ENCODE measurements at regions not wholly inside any gene's neighbourhood (a gene's known extent, or its start where the extent isn't known, plus 50 kb on each side); places are given as distances from the start of the nearest gene placed in this dataset.
"Not testable (repeated sequence)": the region's sequence is repeated elsewhere in the genome, so short reads cannot be mapped to it uniquely, and the experiment has no call there.

DNA sequence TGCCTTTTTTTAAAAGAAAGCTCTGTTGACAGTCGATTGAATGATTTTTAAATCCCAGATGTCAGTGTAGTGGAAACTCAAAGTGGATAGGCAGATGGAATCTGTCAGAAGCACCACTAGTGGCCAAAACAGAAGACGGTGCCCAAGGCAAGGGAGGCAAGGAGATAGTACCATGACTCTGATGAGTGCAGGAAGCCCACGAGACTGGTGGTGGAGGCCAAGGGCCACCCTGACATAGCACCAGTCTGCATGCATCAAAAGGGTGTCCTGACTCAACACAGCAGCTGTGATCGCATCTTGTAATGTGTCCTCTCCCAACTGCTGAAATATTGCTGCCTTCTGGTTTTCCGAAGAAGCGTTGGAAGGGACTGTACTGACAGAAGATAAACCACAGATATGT lies 124.1 kb upstream of the PAPPA2 start:
- Histone ChIP-seq H3K4me1 (ENCODE audit: control insufficient read depth, insufficient read depth, low read length, poor library complexity, severe bottlenecking) (no peaks in the 10 kb centered on the region), H3K9me3 (ENCODE audit: control insufficient read depth, low read length) (no peaks in the 10 kb centered on the region), H3K27ac (ENCODE audit: insufficient read depth, low read length, poor library complexity, severe bottlenecking) (no peak overlapping the region), H3K36me3 (ENCODE audit: control insufficient read depth, insufficient read depth, low read length) (no peaks in the 10 kb centered on the region), H3K4me3 (ENCODE audit: insufficient read depth, low read depth, low read length, poor library complexity, severe bottlenecking) (no peak overlapping the region), H3K27me3 (replicated peaks; ENCODE audit: control insufficient read depth, insufficient read depth, low read length, poor library complexity, severe bottlenecking) (no peaks in the 10 kb centered on the region)
- no peak for DNase-seq

DNA sequence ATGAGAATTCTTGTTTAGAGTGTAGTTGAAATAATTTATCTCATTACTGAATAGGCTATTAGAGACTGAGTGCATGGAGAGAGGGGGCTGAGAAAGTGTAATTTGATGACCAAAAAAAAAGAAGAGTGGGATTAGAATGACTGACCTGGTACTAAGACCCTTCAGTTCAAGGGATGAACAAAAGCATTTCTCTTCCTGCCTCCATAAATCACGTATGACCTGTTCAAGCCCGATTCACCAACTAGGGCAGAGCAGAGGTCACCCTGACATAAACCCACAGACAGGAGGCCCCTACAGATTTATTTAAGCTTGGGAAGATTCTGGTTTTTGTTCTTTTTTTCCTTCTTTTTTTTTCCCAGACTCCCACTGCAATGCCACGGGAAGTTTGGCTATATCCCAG lies 123.7 kb upstream of the COP1 start:
- DNase-seq, result no peak
- no peaks in the 10 kb centered on the region for H3K27me3 ChIP-seq (replicated peaks; ENCODE audit: control insufficient read depth, insufficient read depth, low read length, poor library complexity, severe bottlenecking)
- no peak overlapping the region for H3K27ac ChIP-seq (ENCODE audit: insufficient read depth, low read length, poor library complexity, severe bottlenecking)
- no peaks in the 10 kb centered on the region for H3K36me3 ChIP-seq (ENCODE audit: control insufficient read depth, insufficient read depth, low read length)
- no peaks in the 10 kb centered on the region for H3K9me3 ChIP-seq (ENCODE audit: control insufficient read depth, low read length)
- H3K4me1 ChIP-seq (ENCODE audit: control insufficient read depth, insufficient read depth, low read length, poor library complexity, severe bottlenecking), result no peaks in the 10 kb centered on the region
- H3K4me3 ChIP-seq (ENCODE audit: insufficient read depth, low read depth, low read length, poor library complexity, severe bottlenecking), result no peak overlapping the region

- H3K27ac ChIP-seq (ENCODE audit: insufficient read depth, low read length, poor library complexity, severe bottlenecking), result no peak overlapping the region
- no peaks in the 10 kb centered on the region for H3K9me3 ChIP-seq (ENCODE audit: control insufficient read depth, low read length)
- H3K27me3 ChIP-seq (replicated peaks; ENCODE audit: control insufficient read depth, insufficient read depth, low read length, poor library complexity, severe bottlenecking), result no peaks in the 10 kb centered on the region
- H3K4me3 ChIP-seq (ENCODE audit: insufficient read depth, low read depth, low read length, poor library complexity, severe bottlenecking), result no peak overlapping the region
- DNase-seq, result no peak
- no peaks in the 10 kb centered on the region for H3K36me3 ChIP-seq (ENCODE audit: control insufficient read depth, insufficient read depth, low read length)
- H3K4me1 ChIP-seq (ENCODE audit: control insufficient read depth, insufficient read depth, low read length, poor library complexity, severe bottlenecking), result no peaks in the 10 kb centered on the region
Observed at GRCh38 chr1:176325664-176326063, 118.6 kb upstream of the COP1 start.

DNA sequence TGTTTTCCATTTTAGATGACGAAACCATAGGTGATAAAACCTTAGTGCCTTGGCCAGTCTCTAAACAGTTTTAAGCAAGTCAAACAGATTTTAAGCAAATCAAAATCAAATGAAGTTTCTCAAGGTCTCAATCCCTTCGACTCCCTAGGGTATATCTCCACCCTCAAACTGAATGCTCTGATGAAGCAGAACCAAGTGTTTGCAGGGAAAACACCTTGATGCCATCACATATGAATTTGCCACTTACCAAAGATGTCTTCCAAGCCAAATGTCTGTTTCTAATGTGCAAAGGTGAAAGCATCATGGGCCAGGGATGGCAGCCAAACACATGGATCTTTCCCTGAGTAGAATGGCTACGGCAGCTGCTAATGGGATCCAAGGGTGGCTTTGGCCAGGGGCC lies 116.4 kb upstream of the COP1 start:
- Histone ChIP-seq H3K27ac (ENCODE audit: insufficient read depth, low read length, poor library complexity, severe bottlenecking) (no peak overlapping the region), H3K36me3 (ENCODE audit: control insufficient read depth, insufficient read depth, low read length) (no peaks in the 10 kb centered on the region), H3K4me3 (ENCODE audit: insufficient read depth, low read depth, low read length, poor library complexity, severe bottlenecking) (no peak overlapping the region), H3K4me1 (ENCODE audit: control insufficient read depth, insufficient read depth, low read length, poor library complexity, severe bottlenecking) (no peaks in the 10 kb centered on the region), H3K9me3 (ENCODE audit: control insufficient read depth, low read length) (no peaks in the 10 kb centered on the region), H3K27me3 (replicated peaks; ENCODE audit: control insufficient read depth, insufficient read depth, low read length, poor library complexity, severe bottlenecking) (no peaks in the 10 kb centered on the region)
- DNase-seq, result no peak

- H3K27me3 ChIP-seq (replicated peaks; ENCODE audit: control insufficient read depth, insufficient read depth, low read length, poor library complexity, severe bottlenecking), result no peaks in the 10 kb centered on the region
- no peaks in the 10 kb centered on the region for H3K36me3 ChIP-seq (ENCODE audit: control insufficient read depth, insufficient read depth, low read length)
- H3K4me1 ChIP-seq (ENCODE audit: control insufficient read depth, insufficient read depth, low read length, poor library complexity, severe bottlenecking), result no peaks in the 10 kb centered on the region
- no peak overlapping the region for H3K27ac ChIP-seq (ENCODE audit: insufficient read depth, low read length, poor library complexity, severe bottlenecking)
- no peaks in the 10 kb centered on the region for H3K9me3 ChIP-seq (ENCODE audit: control insufficient read depth, low read length)
- H3K4me3 ChIP-seq (ENCODE audit: insufficient read depth, low read depth, low read length, poor library complexity, severe bottlenecking), result no peak overlapping the region
- DNase-seq, result no peak
Observed at GRCh38 chr1:176315519-176316220, 108.6 kb upstream of the COP1 start.

- H3K4me1 ChIP-seq (ENCODE audit: control insufficient read depth, insufficient read depth, low read length, poor library complexity, severe bottlenecking); DNase-seq; H3K4me3 ChIP-seq (ENCODE audit: insufficient read depth, low read depth, low read length, poor library complexity, severe bottlenecking); H3K9me3 ChIP-seq (ENCODE audit: control insufficient read depth, low read length); H3K27me3 ChIP-seq (replicated peaks; ENCODE audit: control insufficient read depth, insufficient read depth, low read length, poor library complexity, severe bottlenecking); H3K27ac ChIP-seq (ENCODE audit: insufficient read depth, low read length, poor library complexity, severe bottlenecking); H3K36me3 ChIP-seq (ENCODE audit: control insufficient read depth, insufficient read depth, low read length): not testable (repeated sequence)
Observed at GRCh38 chr1:176296602-176297001, 89.5 kb upstream of the COP1 start.

DNA sequence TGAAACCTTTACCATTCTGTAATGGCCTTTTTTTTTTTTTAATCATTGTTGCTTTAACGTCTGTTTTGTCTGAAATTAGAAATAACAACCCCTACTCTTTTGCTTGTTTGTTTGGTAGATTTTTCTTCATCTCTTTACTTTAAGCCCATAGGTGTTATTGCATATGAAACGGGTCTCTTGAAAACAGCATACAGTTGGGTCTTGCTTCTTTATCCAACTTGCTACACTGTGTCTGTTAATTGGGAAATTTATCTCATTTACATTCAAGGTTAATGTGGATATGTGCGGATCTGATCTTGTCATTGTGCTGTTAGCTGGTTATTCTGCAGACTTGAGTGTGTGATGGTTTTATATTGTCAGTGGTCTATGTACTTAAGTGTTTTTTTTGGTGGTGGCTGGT lies 78.9 kb upstream of the COP1 start:
- H3K4me3 ChIP-seq (ENCODE audit: insufficient read depth, low read depth, low read length, poor library complexity, severe bottlenecking), result no peak overlapping the region
- peaks cover 4% of the 10 kb centered on the region for H3K9me3 ChIP-seq (ENCODE audit: control insufficient read depth, low read length)
- no peaks in the 10 kb centered on the region for H3K27me3 ChIP-seq (replicated peaks; ENCODE audit: control insufficient read depth, insufficient read depth, low read length, poor library complexity, severe bottlenecking)
- H3K36me3 ChIP-seq (ENCODE audit: control insufficient read depth, insufficient read depth, low read length), result no peaks in the 10 kb centered on the region
- no peak for DNase-seq
- H3K27ac ChIP-seq (ENCODE audit: insufficient read depth, low read length, poor library complexity, severe bottlenecking), result no peak overlapping the region
- no peaks in the 10 kb centered on the region for H3K4me1 ChIP-seq (ENCODE audit: control insufficient read depth, insufficient read depth, low read length, poor library complexity, severe bottlenecking)

DNA sequence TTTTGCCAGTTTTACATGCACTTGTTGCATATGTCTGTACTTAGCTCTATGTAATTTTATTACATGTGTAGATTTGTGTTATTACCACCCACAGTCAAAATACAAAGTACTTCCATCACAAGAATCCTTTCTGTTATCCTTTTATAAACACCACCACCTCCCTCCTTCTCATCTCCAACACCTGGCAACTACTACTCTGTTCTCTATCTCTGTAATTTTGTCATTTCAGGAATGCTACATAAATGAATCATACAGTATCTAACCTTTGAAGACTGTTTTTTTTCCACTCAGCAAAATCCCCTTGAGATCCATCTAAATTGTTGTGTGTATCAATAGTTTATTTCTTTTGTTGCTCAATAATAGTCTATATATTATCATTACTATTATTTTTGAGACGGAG lies 64.5 kb upstream of the COP1 start:
- no peak for DNase-seq
- no peaks in the 10 kb centered on the region for H3K27me3 ChIP-seq (replicated peaks; ENCODE audit: control insufficient read depth, insufficient read depth, low read length, poor library complexity, severe bottlenecking)

More for the DNA sequence above, 64.5 kb upstream of the COP1 start:
- no peaks in the 10 kb centered on the region for H3K4me1 ChIP-seq (ENCODE audit: control insufficient read depth, insufficient read depth, low read length, poor library complexity, severe bottlenecking)
- H3K9me3 ChIP-seq (ENCODE audit: control insufficient read depth, low read length), result no peaks in the 10 kb centered on the region
- no peak overlapping the region for H3K27ac ChIP-seq (ENCODE audit: insufficient read depth, low read length, poor library complexity, severe bottlenecking)
- no peak overlapping the region for H3K4me3 ChIP-seq (ENCODE audit: insufficient read depth, low read depth, low read length, poor library complexity, severe bottlenecking)
- no peaks in the 10 kb centered on the region for H3K36me3 ChIP-seq (ENCODE audit: control insufficient read depth, insufficient read depth, low read length)

Measured in effector memory CD4-positive, alpha-beta T cell (primary cell).